SK-N-SH (cell line): ENCODE measurements at regions not wholly inside any gene's neighbourhood (a gene's known extent, or its start where the extent isn't known, plus 50 kb on each side); places are given as distances from the start of the nearest gene placed in this dataset.

Experiments used
- CTCF ChIA-PET: fragments of 300-600, 350-600 bp; formaldehyde crosslinking; extraction: SDS; loops from one replicate; lab custom pipeline; 2021; lab: Yijun Ruan, JAX
- POLR2A ChIA-PET: fragments of 350-600 bp; sonication (Branson Sonifier 250); formaldehyde crosslinking; extraction: SDS; loops from one replicate; lab custom pipeline; 2020; ENCODE audit warnings: antibody characterized with exemption, inconsistent platforms; lab: Yijun Ruan, JAX
- DNase-seq: peaks from one replicate; pipeline ENCODE4 v3.0.0; 2012
- H2AFZ ChIP-seq: fragments of 200-600 bp; sonication (generic); 2 replicates; pipeline ENCODE4 v1.8.1; 2016; ENCODE audit warnings: antibody characterized with exemption, mild to moderate bottlenecking, low read depth
- H3F3A ChIP-seq: fragments of 200-600 bp; sonication (generic); replicated peaks from 2 replicates; pipeline ENCODE3; 2016; ENCODE audit warnings: antibody characterized with exemption, mild to moderate bottlenecking; ENCODE audit not compliant: insufficient read depth
- H3K27ac ChIP-seq, 2 experiments: fragments of 200-500 bp in 1 of 2; fragments of 200-600 bp in 1 of 2; sonication (Bioruptor generic) in 1 of 2; sonication (generic), shearing (Covaris generic) in 1 of 2; 2 replicates each; pipeline versions ENCODE4 v1.5.1 to v1.6.1; 2014 to 2016; ENCODE audit warnings: low read depth in 2 of 2, inconsistent platforms in 1 of 2, low read length in 1 of 2, mild to moderate bottlenecking in 1 of 2, mixed read lengths in 1 of 2
- H3K27me3 ChIP-seq: fragments of 200-600 bp; sonication (generic), shearing (Covaris generic); 2 replicates; pipeline ENCODE4 v1.6.1; 2016; ENCODE audit warnings: mixed run types; ENCODE audit not compliant: insufficient read depth
- H3K36me3 ChIP-seq, 2 experiments: fragments of 200-500 bp in 1 of 2; fragments of 200-600 bp in 1 of 2; sonication (Bioruptor generic) in 1 of 2; sonication (generic) in 1 of 2; replicated peaks in 1 of 2; 2 replicates each; pipeline versions ENCODE3 to v1.5.1; 2014 to 2016; ENCODE audit warnings: low read length in 1 of 2, mild to moderate bottlenecking in 1 of 2; ENCODE audit not compliant: insufficient read depth in 2 of 2, control insufficient read depth in 1 of 2
- H3K4me1 ChIP-seq, 2 experiments: fragments of 200-500 bp in 1 of 2; fragments of 200-600 bp in 1 of 2; sonication (Bioruptor generic) in 1 of 2; sonication (generic), shearing (Covaris generic) in 1 of 2; 2 replicates each; pipeline versions ENCODE4 v1.5.1 to v1.6.1; 2014 to 2016; ENCODE audit warnings: low read depth in 1 of 2, low read length in 1 of 2, mixed run types in 1 of 2; ENCODE audit not compliant: insufficient read depth in 2 of 2, control insufficient read depth in 1 of 2
- H3K4me2 ChIP-seq: fragments of 200-600 bp; sonication (generic), shearing (Covaris generic); 2 replicates; pipeline ENCODE4 v1.6.1; 2017; ENCODE audit warnings: mixed run types
- H3K4me3 ChIP-seq, 2 experiments: fragments of 200-500 bp in 1 of 2; fragments of 200-600 bp in 1 of 2; sonication (Bioruptor generic) in 1 of 2; sonication (generic), shearing (Covaris generic) in 1 of 2; 2 replicates each; pipeline versions ENCODE4 v1.5.1 to v1.8.1; 2014 to 2016; ENCODE audit warnings: low read depth in 2 of 2, inconsistent platforms in 1 of 2, low read length in 1 of 2, mild to moderate bottlenecking in 1 of 2, mixed read lengths in 1 of 2, moderate library complexity in 1 of 2
- H3K79me2 ChIP-seq: fragments of 200-600 bp; sonication (generic); 2 replicates; pipeline ENCODE4 v1.8.1; 2017; ENCODE audit warnings: mild to moderate bottlenecking; ENCODE audit not compliant: insufficient read depth
- H3K9ac ChIP-seq: fragments of 200-600 bp; sonication (generic); 2 replicates; pipeline ENCODE4 v1.6.1; 2017; ENCODE audit warnings: mixed run types
- H3K9me2 ChIP-seq: fragments of 200-600 bp; sonication (generic); 2 replicates; pipeline ENCODE4 v1.6.1; 2017; ENCODE audit warnings: mixed run types
- H3K9me3 ChIP-seq: fragments of 200-600 bp; sonication (generic); 2 replicates; pipeline ENCODE4 v1.6.1; 2017; ENCODE audit warnings: mixed run types, mild to moderate bottlenecking, moderate library complexity
- H4K20me1 ChIP-seq: fragments of 200-600 bp; sonication (generic); 2 replicates; pipeline ENCODE4 v1.6.1; 2017; ENCODE audit warnings: mild to moderate bottlenecking, mixed run types; ENCODE audit not compliant: insufficient read depth
- CHD2 ChIP-seq: fragments of 150-350 bp; IDR thresholded peaks from 2 replicates; pipeline ENCODE4 v1.6.1; 2018; ENCODE audit warnings: low read length; ENCODE audit not compliant: partially characterized antibody
- EP300 ChIP-seq, 2 experiments: IDR thresholded peaks; 2 replicates each; pipeline versions ENCODE4 v1.4.0 to v1.6.1; 2012; ENCODE audit warnings: borderline replicate concordance in 1 of 2, low read depth in 1 of 2, low read length in 1 of 2
- EZH2phosphoT487 ChIP-seq: fragments of 200-600 bp; sonication (generic); IDR thresholded peaks from 2 replicates; pipeline ENCODE4 v1.6.1; 2017; ENCODE audit warnings: low read depth, mixed run types, mild to moderate bottlenecking, antibody characterized with exemption, moderate library complexity, borderline replicate concordance
- FOXJ3 ChIP-seq: sonication (generic); formaldehyde crosslinking; IDR thresholded peaks from 2 replicates; pipeline ENCODE4 v1.5.1; 2020; ENCODE audit warnings: mild to moderate bottlenecking, missing genetic modification reagents
- GATA2 ChIP-seq: sonication (generic); formaldehyde crosslinking; IDR thresholded peaks from 2 replicates; pipeline ENCODE4 v1.5.0; 2020; ENCODE audit warnings: mild to moderate bottlenecking, missing genetic modification reagents
- JUND ChIP-seq: IDR thresholded peaks from 2 replicates; pipeline ENCODE4 v1.4.0; 2012
- MAX ChIP-seq: IDR thresholded peaks from 2 replicates; pipeline ENCODE4 v1.4.0; 2012; ENCODE audit warnings: low read depth
- MEF2A ChIP-seq: IDR thresholded peaks from 2 replicates; pipeline ENCODE4 v1.4.0; 2012; ENCODE audit warnings: low read depth, borderline replicate concordance
- RXRA ChIP-seq: IDR thresholded peaks from 2 replicates; pipeline ENCODE4 v1.4.0; 2012; ENCODE audit warnings: low read depth, mild to moderate bottlenecking, borderline replicate concordance
- SIN3A ChIP-seq: IDR thresholded peaks from 2 replicates; pipeline ENCODE4 v1.6.1; 2012; ENCODE audit warnings: low read depth, mild to moderate bottlenecking, low read length, moderate library complexity, borderline replicate concordance
- TEAD4 ChIP-seq: IDR thresholded peaks from 2 replicates; pipeline ENCODE4 v1.4.0; 2012; ENCODE audit warnings: mild to moderate bottlenecking, borderline replicate concordance; ENCODE audit not compliant: insufficient read depth
- USF2 ChIP-seq: fragments of 150-350 bp; IDR thresholded peaks from 2 replicates; pipeline ENCODE4 v1.6.1; 2017; ENCODE audit warnings: antibody characterized with exemption, low read length, low read depth, borderline replicate concordance
- WGBS: methylation state at CpG from one replicate; pipeline ENCODE4 v1.1.6; 2017; ENCODE audit warnings: low lambda C conversion rate; 5-methylcytosine and 5-hydroxymethylcytosine counted together
- TF ChIP-seq, protein P1 (sequence below): IDR thresholded peaks from 2 replicates; pipeline ENCODE4; 2012
- TF ChIP-seq, protein P2 (sequence below): IDR thresholded peaks from 2 replicates; pipeline ENCODE4 v1.4.0; 2012; ENCODE audit warnings: low read depth, borderline replicate concordance

- ChIA-PET CTCF (interaction anchor here (1.0 kb wide), 1 partner anchor 368 kb away, joined by 3 read pairs; no protein-coding TSS in a partner anchor), POLR2A (no interaction called here)
- Histone ChIP-seq H3K4me1 (no peaks in the 10 kb centered on the region), H3K9me3 (no peaks in the 10 kb centered on the region), H3K9me2 (no peaks in the 10 kb centered on the region), H3K9ac (no peak overlapping the region), H3K79me2 (peaks cover 12% of the 10 kb centered on the region), H3F3A (no peaks in the 10 kb centered on the region), H3K27me3 (no peaks in the 10 kb centered on the region), H2AFZ (no peak overlapping the region), H4K20me1 (no peaks in the 10 kb centered on the region; the same call in 1 of the 2 replicates), H3K36me3 (no peaks in the 10 kb centered on the region), H3K27ac (no peak overlapping the region), H3K4me3 (no peak overlapping the region), H3K4me2 (no peak overlapping the region)
- WGBS, result 60% methylated on average over 7 of the region's 9 CpGs
- no peak for TF ChIP-seq MEF2A
- no peak for TF ChIP-seq TEAD4
- TF ChIP-seq EZH2phosphoT487, result no peak
- no peak for TF ChIP-seq SIN3A
- no peak for TF ChIP-seq RXRA
- TF ChIP-seq GATA2 (CRISPR knock-in tag), result no peak
- TF ChIP-seq, protein P1, sequence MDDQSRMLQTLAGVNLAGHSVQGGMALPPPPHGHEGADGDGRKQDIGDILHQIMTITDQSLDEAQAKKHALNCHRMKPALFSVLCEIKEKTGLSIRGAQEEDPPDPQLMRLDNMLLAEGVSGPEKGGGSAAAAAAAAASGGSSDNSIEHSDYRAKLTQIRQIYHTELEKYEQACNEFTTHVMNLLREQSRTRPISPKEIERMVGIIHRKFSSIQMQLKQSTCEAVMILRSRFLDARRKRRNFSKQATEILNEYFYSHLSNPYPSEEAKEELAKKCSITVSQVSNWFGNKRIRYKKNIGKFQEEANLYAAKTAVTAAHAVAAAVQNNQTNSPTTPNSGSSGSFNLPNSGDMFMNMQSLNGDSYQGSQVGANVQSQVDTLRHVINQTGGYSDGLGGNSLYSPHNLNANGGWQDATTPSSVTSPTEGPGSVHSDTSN, result no peak
- TF ChIP-seq, protein P2, sequence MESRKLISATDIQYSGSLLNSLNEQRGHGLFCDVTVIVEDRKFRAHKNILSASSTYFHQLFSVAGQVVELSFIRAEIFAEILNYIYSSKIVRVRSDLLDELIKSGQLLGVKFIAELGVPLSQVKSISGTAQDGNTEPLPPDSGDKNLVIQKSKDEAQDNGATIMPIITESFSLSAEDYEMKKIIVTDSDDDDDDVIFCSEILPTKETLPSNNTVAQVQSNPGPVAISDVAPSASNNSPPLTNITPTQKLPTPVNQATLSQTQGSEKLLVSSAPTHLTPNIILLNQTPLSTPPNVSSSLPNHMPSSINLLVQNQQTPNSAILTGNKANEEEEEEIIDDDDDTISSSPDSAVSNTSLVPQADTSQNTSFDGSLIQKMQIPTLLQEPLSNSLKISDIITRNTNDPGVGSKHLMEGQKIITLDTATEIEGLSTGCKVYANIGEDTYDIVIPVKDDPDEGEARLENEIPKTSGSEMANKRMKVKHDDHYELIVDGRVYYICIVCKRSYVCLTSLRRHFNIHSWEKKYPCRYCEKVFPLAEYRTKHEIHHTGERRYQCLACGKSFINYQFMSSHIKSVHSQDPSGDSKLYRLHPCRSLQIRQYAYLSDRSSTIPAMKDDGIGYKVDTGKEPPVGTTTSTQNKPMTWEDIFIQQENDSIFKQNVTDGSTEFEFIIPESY, result no peak
- no peak for TF ChIP-seq JUND
- TF ChIP-seq MAX, result no peak
- no peak for TF ChIP-seq FOXJ3 (CRISPR knock-in tag)
- TF ChIP-seq CHD2, result no peak
- no peak for TF ChIP-seq EP300 (IDR thresholded peaks at IDR 0.05; ENCODE audit: borderline replicate concordance in 1 of 2, low read depth in 1 of 2, low read length in 1 of 2)
- TF ChIP-seq USF2, result no peak
- no peak for DNase-seq
Observed at GRCh38 chr17:72555052-72555451, 434.2 kb downstream of the SOX9 start.
